Omental fat pad (tissue), 3 donors: ENCODE measurements at regions not wholly inside any gene's neighbourhood (a gene's known extent, or its start where the extent isn't known, plus 50 kb on each side); places are given as distances from the start of the nearest gene placed in this dataset.
"Not testable (repeated sequence)": the region's sequence is repeated elsewhere in the genome, so short reads cannot be mapped to it uniquely, and the experiment has no call there.

ENCODE experiments used
- ATAC-seq: fragments of 150-250 bp; one replicate; pipeline ENCODE4 v1.9.1; 2016; ENCODE audit warnings: mild to moderate bottlenecking, moderate library complexity; ENCODE audit not compliant: low FRiP score
- DNase-seq: peaks from one replicate; pipeline ENCODE4 v3.0.0-alpha.2; 2019; ENCODE audit warnings: low spot score
- TF ChIP-seq, protein P1 (sequence below), 3 donors: fragments of 450-650 bp; IDR thresholded peaks; one replicate each; pipeline ENCODE4 v1.5.1; 2016 to 2017; ENCODE audit warnings: antibody characterized with exemption in 3 of 3, mild to moderate bottlenecking in 3 of 3, moderate library complexity in 2 of 3

DNA sequence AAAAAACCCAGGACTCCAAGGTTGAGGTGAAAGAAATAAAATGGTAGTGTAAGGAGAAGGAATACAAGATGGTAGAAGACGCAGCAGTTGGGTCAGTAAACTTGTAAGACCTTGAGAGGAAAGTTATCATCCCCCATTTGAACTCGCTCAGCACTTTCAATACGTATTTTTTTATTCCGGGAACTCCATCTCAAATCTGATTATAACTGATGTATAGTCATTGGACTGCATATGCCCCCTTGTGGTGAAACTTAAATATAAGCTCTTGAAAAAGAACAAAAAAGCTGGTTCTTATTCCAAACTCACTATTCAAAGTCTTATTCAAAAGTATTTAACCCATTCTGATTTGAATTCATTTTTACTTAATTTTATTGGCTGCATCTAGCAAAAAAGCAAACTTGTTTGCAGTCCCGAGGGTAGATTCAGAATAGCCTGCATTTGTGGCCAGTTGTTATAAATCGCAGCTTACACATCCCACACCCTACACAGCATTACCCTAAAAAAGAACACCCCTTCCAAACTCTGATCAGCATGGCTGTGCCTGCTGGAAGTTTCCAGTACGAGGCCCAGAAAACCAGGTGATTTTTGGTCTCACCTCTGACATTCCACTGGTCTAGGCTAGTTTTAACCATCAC lies 118.0 kb downstream of the ESM1 start:
- DNase-seq: no peak
- TF ChIP-seq, protein P1, sequence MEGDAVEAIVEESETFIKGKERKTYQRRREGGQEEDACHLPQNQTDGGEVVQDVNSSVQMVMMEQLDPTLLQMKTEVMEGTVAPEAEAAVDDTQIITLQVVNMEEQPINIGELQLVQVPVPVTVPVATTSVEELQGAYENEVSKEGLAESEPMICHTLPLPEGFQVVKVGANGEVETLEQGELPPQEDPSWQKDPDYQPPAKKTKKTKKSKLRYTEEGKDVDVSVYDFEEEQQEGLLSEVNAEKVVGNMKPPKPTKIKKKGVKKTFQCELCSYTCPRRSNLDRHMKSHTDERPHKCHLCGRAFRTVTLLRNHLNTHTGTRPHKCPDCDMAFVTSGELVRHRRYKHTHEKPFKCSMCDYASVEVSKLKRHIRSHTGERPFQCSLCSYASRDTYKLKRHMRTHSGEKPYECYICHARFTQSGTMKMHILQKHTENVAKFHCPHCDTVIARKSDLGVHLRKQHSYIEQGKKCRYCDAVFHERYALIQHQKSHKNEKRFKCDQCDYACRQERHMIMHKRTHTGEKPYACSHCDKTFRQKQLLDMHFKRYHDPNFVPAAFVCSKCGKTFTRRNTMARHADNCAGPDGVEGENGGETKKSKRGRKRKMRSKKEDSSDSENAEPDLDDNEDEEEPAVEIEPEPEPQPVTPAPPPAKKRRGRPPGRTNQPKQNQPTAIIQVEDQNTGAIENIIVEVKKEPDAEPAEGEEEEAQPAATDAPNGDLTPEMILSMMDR (IDR thresholded peaks at IDR 0.05): no peak
- ATAC-seq: no peak

DNA sequence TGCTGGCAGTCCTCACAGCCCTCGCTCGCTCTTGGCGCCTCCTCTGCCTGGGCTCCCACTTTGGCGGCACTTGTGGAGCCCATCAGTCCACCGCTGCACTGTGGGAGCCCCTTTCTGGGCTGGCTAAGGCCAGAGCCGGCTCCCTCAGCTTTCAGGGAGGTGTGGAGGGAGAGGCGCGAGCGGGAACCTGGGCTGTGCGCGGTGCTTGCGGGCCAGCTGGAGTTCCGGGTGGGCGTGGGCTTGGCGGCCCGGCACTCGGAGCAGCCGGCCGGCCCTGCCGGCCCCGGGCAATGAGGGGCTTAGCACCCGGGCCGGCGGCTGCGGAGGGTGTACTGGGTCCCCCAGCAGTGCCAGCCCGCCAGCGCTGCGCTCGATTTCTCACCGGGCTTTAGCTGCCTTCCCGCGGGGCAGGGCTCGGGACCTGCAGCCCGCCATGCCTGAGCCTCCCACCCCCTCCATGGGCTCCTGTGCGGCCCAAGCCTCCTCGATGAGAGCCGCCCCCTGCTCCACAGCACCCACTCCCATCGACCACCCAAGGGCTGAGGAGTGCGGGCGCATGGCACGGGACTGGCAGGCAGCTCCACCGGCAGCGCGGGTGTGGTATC lies 120.4 kb downstream of the ESM1 start:
- ATAC-seq, DNase-seq: not testable (repeated sequence)

DNA sequence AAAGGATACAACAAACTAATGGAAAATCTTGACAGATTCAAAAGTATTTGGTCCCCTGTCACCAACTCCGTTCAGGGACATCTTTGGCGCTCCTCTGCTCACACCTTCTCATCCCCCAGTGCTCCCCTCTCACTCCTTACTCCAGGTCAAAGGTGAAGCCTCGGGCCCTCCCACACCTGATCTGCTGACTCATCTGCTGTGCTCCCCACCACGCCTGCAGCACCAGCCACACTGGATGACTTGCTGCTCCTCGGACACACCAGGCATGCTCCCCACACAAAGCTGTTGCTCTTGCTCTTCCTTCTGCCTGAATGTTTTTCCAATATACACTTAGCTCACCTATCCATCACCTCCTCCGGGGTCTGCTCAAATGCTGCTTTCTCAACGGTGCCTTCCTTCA lies 123.4 kb downstream of the ESM1 start:
- ATAC-seq (no peak), DNase-seq (no peak)
- TF ChIP-seq, protein P1 (IDR thresholded peaks at IDR 0.05): no peak

DNA sequence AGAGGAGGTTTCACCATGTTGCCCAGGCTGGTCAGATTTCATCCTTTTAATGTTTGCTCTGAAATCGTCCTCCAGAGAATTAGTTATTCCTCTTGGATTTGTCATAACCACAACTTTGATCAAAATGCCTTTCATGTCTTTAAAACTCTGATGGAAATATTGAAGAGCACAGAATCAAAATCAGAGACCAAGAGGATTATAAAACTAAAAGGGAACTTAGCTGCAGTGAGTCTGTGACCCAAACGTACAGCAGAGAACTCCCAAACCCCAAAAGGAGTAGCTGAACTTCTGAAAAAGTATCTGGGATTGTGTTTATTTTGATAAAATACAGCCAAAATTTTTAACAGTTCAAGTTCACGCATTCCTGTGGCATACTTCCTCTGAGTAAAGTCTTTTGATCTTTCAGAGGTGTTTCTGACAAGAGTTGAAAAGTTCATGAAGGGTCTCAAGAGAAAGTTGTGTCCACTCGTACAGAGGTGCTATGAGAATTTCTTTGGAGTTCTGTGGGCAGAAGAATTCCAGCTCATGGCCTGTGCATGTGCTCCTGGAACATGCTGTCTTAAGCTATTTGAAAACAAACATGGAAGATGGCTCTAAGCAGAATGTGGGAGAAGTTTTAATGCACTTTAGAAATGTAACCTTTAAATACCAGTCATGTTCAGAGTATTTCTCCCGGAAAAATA lies 124.0 kb downstream of the ESM1 start:
- ATAC-seq (no peak), DNase-seq (no peak)
- TF ChIP-seq, protein P1 (IDR thresholded peaks at IDR 0.05): no peak

- DNase-seq: no peak
- ATAC-seq: no peak
- TF ChIP-seq, protein P1 (IDR thresholded peaks at IDR 0.05): no peak
Observed at GRCh38 chr5:54860321-54860720, 125.1 kb downstream of the ESM1 start.

DNA sequence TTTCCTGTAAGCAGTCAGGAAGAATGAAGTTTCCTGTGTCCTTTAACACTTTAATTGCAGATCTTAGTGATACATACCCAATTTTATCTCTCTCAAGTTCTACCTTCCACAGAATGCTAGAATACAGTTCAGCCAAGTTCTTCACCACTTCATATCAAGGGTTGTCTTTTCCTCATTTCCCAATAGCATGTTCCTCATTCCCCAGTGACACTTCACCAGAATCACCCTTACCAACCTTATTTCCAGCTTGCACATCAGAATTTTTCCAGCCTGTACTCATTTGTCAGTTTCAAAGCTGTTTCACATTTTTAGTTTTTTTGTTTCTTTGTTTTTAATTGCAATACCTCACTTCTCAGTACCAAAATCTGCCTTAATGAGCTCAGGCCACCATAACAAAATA lies 126.1 kb downstream of the ESM1 start:
- no peak for ATAC-seq
- DNase-seq: no peak
- TF ChIP-seq, protein P1 (IDR thresholded peaks at IDR 0.05): no peak

DNA sequence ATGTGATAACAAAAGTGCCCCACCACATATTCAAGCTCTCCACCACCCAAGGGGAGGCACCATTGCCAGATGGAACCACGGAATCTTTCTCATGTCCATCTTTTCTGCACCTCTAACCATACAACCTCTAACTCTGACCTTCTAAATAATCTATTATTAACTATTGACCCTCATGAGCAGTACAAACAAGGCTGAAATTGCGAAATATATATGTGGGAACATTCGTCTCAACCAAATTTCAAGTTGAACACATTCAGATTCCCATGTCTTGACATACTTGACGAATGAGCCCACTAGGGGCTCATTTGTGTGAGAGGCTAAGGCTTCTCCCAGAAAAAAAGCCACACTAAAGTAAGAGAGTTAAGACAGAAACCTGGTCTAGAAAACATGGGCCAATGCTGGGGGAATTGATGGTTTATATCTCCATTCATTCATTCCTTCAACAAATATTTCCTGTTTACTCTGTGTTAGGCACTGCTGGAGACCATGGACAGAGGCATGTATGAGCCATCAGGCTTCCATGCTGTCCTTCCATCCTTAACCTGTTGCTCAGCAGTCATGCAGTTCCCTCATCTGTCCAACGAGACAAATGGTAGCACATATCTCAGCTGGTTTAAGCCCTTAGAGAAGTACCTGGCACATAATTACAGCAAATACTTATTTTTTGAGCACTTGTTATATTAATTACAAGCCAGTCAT lies 130.4 kb downstream of the ESM1 start:
- ATAC-seq: no peak
- DNase-seq: no peak
- TF ChIP-seq, protein P1 (IDR thresholded peaks at IDR 0.05): no peak
